K562 (cell line): ENCODE measurements at regions not wholly inside any gene's neighbourhood (a gene's known extent, or its start where the extent isn't known, plus 50 kb on each side); places are given as distances from the start of the nearest gene placed in this dataset.
A peak's percentile ranks its signal among the peaks of the same experiment; 100 is the strongest.

Experiments
- CEBPG ChIP-seq, 3 experiments: fragments of 200-800 bp in 1 of 3; sonication (Bioruptor generic) in 1 of 3; sonication (generic) in 1 of 3; formaldehyde crosslinking in 1 of 3; IDR thresholded peaks in 2 of 3; conservative IDR thresholded peaks in 1 of 3; 2 replicates each; pipeline versions ENCODE4 v1.6.1 to v1.8.0; 2016 to 2022; ENCODE audit warnings: missing compliant biosample characterization in 2 of 3, missing genetic modification characterization in 2 of 3, mild to moderate bottlenecking in 1 of 3, missing genetic modification reagents in 1 of 3
- CHD1 ChIP-seq: fragments of 200-600 bp; sonication (generic); IDR thresholded peaks from one replicate; pipeline ENCODE4 v1.6.1; 2012; ENCODE audit warnings: mild to moderate bottlenecking, moderate library complexity, low read length, inconsistent platforms
- DEAF1 ChIP-seq: fragments of 450-650 bp; formaldehyde crosslinking; IDR thresholded peaks from 2 replicates; pipeline ENCODE4 v1.4.0; 2020; ENCODE audit warnings: mild to moderate bottlenecking, moderate library complexity
- ETS2 ChIP-seq: IDR thresholded peaks from 2 replicates; pipeline ENCODE4 v1.6.1; 2016; ENCODE audit warnings: borderline replicate concordance, missing genetic modification characterization, mild to moderate bottlenecking, moderate library complexity, missing compliant biosample characterization; ENCODE audit not compliant: poor library complexity, severe bottlenecking
- ETV5 ChIP-seq: sonication (generic); formaldehyde crosslinking; IDR thresholded peaks from 2 replicates; pipeline ENCODE4 v1.4.0; 2020; ENCODE audit warnings: low read depth, mild to moderate bottlenecking, missing genetic modification reagents
- GTF2F1 ChIP-seq: IDR thresholded peaks from 2 replicates; pipeline ENCODE4 v1.6.1; 2011; ENCODE audit warnings: low read depth, low read length, improper control_type of control experiment
- HMGN3 ChIP-seq: IDR thresholded peaks from 2 replicates; pipeline ENCODE4 v1.6.1; 2011; ENCODE audit warnings: borderline replicate concordance, low read depth, mild to moderate bottlenecking, mixed read lengths, low read length; ENCODE audit not compliant: insufficient read length; ENCODE audit errors: extremely low read depth
- ID3 ChIP-seq, 2 experiments: fragments of 250-450 bp in 1 of 2; fragments of 450-650 bp in 1 of 2; sonication (Bioruptor Pico) in 1 of 2; IDR thresholded peaks; 2 replicates each; pipeline versions ENCODE4 v1.6.1 to v1.8.0; 2016 to 2021; ENCODE audit warnings: mild to moderate bottlenecking in 2 of 2, moderate library complexity in 2 of 2, missing compliant biosample characterization in 1 of 2, missing genetic modification characterization in 1 of 2
- ILK ChIP-seq: fragments of 450-650 bp; IDR thresholded peaks from 2 replicates; pipeline ENCODE4 v1.6.1; 2016; ENCODE audit warnings: missing genetic modification characterization, low read depth, mild to moderate bottlenecking, missing compliant biosample characterization, moderate library complexity, borderline replicate concordance
- KAT7 ChIP-seq: sonication (generic); formaldehyde crosslinking; IDR thresholded peaks from 2 replicates; pipeline ENCODE4 v1.8.0; 2022; ENCODE audit warnings: missing genetic modification reagents, mild to moderate bottlenecking, borderline replicate concordance
- MCM2 ChIP-seq: fragments of 450-650 bp; IDR thresholded peaks from 2 replicates; pipeline ENCODE4 v1.6.1; 2017; ENCODE audit warnings: low read depth, mild to moderate bottlenecking
- MEF2A ChIP-seq: IDR thresholded peaks from 2 replicates; pipeline ENCODE4 v1.6.1; 2011; ENCODE audit warnings: low read depth, mild to moderate bottlenecking, low read length, moderate library complexity; ENCODE audit not compliant: control insufficient read depth
- PHB ChIP-seq: fragments of 250-450 bp; sonication (Bioruptor Pico); IDR thresholded peaks from 2 replicates; pipeline ENCODE4 v1.5.0; 2021
- RBM17 ChIP-seq: fragments of 200-400 bp; formaldehyde crosslinking; IDR thresholded peaks from 2 replicates; pipeline ENCODE4 v1.6.1; 2017; ENCODE audit warnings: low read depth, mild to moderate bottlenecking, low read length, borderline replicate concordance
- RHOXF2B ChIP-seq: fragments of 250-450 bp; sonication (Bioruptor Pico); conservative IDR thresholded peaks from 2 replicates; pipeline ENCODE4 v1.5.1; 2021
- SMARCA4 ChIP-seq: fragments of 450-650 bp; IDR thresholded peaks from 2 replicates; pipeline ENCODE4 v1.6.1; 2016
- TCF7 ChIP-seq: sonication (generic); IDR thresholded peaks from 2 replicates; pipeline ENCODE4 v1.6.1; 2016; ENCODE audit warnings: antibody characterized with exemption, borderline replicate concordance
- XRCC5 ChIP-seq: fragments of 200-400 bp; formaldehyde crosslinking; IDR thresholded peaks from 2 replicates; pipeline ENCODE4 v1.6.1; 2017; ENCODE audit warnings: low read depth, mild to moderate bottlenecking, low read length
- YBX1 ChIP-seq: fragments of 450-650 bp; IDR thresholded peaks from 2 replicates; pipeline ENCODE4 v1.7.1; 2016; ENCODE audit warnings: mild to moderate bottlenecking
- ZBTB12 ChIP-seq: fragments of 250-450 bp; sonication (Bioruptor Pico); IDR thresholded peaks from 2 replicates; pipeline ENCODE4 v1.4.0; 2020
- ZNF232 ChIP-seq: sonication (generic); formaldehyde crosslinking; IDR thresholded peaks from 2 replicates; pipeline ENCODE4 v1.8.0; 2022; ENCODE audit warnings: mild to moderate bottlenecking, missing genetic modification reagents
- ZNF3 ChIP-seq: fragments of 250-450 bp; sonication (Bioruptor Pico); IDR thresholded peaks from 2 replicates; pipeline ENCODE4 v1.5.0; 2021; ENCODE audit warnings: mild to moderate bottlenecking, moderate library complexity
- ZSCAN29 ChIP-seq: fragments of 450-650 bp; IDR thresholded peaks from 2 replicates; pipeline ENCODE4 v1.6.1; 2017

GRCh38 chr6:146886587-146887446 is 288.0 kb downstream of the ADGB start (continued):
- TF ChIP-seq ETS2 (tag) (no peak), MCM2 (no peak), ZBTB12 (CRISPR knock-in tag) (peak; percentile 60; the same call in 1 of the 2 replicates), ILK (peak; percentile 63; the same call in 1 of the 2 replicates), KAT7 (CRISPR knock-in tag) (no peak), HMGN3 (no peak), ETV5 (no peak), TCF7 (no peak), SMARCA4 (0 out of 2 replicates have a peak, but pooled peaks have one; percentile 10), YBX1 (no peak), ZNF232 (no peak), MEF2A (no peak), DEAF1 (CRISPR knock-in tag) (peak; percentile 73; the same call in 1 of the 2 replicates), RHOXF2B (CRISPR knock-in tag) (peak; percentile 95), PHB (CRISPR knock-in tag) (no peak), ID3 (CRISPR knock-in tag; IDR thresholded peaks at IDR 0.05) (0 out of 2 replicates have a peak, but pooled peaks have one; percentile 25), ID3 (tag; IDR thresholded peaks at IDR 0.05) (no peak), GTF2F1 (peak; percentile 58; the same call in 1 of the 2 replicates), CHD1 (peak; percentile 55), XRCC5 (no peak), RBM17 (no peak), ZNF3 (CRISPR knock-in tag) (peak; percentile 80; the same call in 1 of the 2 replicates), ZSCAN29 (no peak), CEBPG (CRISPR knock-in tag; IDR thresholded peaks at IDR 0.05) (no peak), CEBPG (tag; conservative IDR thresholded peaks at IDR 0.05 in 1 of 2, IDR thresholded peaks at IDR 0.05 in 1 of 2) (peak; percentile 83 to 87)
